GM18498 (cell line): ENCODE measurements at regions not wholly inside any gene's neighbourhood (a gene's known extent, or its start where the extent isn't known, plus 50 kb on each side); places are given as distances from the start of the nearest gene placed in this dataset.

Source experiments
- ATAC-seq: cut with Tn5 transposase; IDR thresholded peaks from one replicate; pipeline ENCODE4 v1.9.1; 2021; ENCODE audit warnings: mild to moderate bottlenecking, moderate library complexity; ENCODE audit not compliant: unreplicated experiment

- no peak for ATAC-seq
Observed at GRCh38 chr14:42480255-42480654, 873.6 kb downstream of the LRFN5 start.

DNA sequence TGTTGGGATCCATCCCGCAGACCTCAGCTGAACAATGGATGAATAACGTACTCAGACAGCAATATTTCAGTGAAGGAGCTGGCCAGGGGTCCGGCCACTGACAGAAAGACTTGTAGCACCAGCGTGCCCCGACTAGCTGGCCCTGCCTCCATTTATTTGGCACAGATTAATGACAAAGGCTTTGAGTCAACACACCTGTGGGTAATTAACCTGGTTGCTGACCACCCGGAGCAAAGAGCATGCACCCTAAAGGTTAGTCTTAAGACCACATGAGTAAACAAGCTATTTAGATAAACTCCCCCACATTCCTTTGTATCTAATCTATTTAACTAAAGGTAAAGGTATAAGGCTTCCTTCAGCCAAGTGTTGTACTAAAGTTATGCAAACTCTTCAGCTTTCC, 868.6 kb downstream of the LRFN5 start:
- no peak for ATAC-seq

DNA sequence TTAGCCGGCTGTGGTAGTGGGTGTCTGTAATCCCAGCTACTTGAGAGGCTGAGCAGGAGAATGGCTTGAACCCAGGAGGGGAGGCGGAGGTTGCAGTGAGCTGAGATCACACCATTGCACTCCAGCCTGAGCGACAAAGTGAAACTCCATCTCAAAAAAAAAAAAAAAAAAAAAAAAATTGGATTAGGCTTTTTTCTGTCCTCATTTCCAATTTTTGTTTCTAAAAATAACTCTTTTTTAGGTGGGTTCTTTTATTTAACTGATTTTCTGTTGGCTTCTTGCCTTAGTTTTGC, 863.7 kb downstream of the LRFN5 start:
- ATAC-seq: no peak

DNA sequence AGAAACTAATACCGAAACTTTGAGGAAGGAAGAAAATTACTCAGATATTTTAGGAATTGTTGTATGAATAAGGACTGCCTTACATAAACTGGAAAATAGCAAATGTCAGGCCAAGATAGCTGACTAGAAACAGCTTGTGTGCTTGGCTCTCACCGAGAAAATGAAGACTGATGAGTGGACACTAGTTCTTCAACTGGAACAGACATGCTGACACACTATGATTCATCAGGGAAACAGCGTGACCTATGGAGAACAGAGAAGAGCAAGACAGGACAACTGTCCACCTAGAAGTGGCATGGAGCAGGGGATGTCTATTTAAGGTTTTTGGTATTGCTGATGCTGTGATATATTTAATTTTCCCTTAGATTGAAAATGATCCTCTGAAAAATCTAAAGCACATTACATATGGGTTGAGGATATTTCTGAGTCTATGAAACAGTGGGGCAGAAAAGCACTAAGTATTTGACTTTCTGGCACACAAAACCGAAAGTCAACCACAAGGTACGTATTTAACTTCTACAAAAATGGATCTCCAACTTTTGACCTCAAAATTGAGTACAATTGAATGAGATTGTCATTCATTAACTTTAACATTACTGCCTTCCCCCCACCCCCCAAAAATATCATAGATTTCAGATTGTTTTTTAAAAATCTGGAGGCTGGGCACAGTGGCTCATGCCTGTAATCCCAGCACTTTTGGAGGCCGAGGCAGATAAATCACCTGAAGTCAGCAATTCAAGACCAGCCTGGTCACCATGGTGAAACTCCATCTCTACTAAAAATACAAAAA, 863.2 kb downstream of the LRFN5 start:
- no peak for ATAC-seq

- no peak for ATAC-seq
Observed at GRCh38 chr14:42460673-42461072, 854.0 kb downstream of the LRFN5 start.

DNA sequence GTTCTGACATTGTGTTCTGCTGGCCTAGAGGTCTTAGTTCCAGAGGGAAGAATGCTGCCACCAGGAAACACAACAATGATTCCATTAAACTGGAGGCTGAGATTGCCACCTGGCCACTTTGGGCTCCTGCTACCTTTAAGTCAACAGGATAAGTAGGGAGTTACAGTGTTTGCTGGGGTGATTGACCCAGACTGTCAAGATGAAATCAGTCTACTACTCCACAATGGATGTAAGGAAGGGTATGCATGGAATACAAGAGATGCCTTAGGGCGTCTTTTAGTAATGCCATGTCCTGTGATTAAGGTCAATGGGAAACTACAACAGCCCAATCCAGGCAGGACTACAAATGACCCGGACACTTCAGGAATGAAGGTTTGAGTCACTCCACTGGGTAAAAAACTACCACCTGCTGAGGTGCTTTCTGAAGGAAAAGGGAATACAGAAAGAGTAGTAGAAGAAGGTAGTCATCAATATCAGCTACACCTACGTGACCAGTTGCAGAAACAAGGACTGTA, 852.6 kb downstream of the LRFN5 start:
- ATAC-seq: no peak

DNA sequence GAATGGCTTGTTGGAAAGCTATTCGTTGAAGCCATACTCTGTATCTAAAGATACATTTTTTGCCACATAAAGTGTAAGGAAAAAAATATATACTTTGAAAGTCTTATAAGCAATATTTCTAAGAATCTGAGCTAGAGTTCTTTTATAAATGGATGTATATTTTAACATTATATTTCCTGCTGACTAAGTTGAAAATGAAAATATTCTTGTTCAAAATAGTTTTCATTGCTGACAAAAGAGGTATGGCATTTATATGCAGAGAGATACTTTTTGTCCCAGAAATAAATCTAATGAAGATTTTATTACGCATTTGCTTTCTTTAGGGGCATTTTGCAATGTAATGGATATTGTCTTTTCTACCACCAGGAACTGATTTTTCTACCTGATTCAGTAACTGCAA, 834.9 kb downstream of the LRFN5 start:
- no peak for ATAC-seq

DNA sequence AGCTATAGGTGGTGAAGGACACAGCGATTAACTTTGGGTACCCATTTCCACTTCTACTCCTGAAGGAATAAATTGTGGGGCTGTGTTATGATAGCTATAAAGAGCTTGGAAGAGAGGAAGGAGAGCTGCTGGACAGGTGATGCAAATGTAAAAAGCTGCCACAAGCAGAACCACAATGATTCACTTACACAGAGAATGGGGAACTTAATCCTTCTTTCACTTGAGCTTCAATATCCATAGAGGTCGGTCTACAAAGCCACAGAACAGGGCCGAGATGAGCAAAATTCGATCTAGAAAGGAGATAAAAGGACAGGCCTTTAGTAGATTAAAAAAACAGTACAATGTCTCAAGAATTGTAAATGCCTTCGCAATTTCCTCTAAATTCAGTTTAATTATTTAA, 831.1 kb downstream of the LRFN5 start:
- ATAC-seq: no peak

GRCh38 chr14:42429401-42429800, 822.7 kb downstream of the LRFN5 start:
- ATAC-seq: no peak

DNA sequence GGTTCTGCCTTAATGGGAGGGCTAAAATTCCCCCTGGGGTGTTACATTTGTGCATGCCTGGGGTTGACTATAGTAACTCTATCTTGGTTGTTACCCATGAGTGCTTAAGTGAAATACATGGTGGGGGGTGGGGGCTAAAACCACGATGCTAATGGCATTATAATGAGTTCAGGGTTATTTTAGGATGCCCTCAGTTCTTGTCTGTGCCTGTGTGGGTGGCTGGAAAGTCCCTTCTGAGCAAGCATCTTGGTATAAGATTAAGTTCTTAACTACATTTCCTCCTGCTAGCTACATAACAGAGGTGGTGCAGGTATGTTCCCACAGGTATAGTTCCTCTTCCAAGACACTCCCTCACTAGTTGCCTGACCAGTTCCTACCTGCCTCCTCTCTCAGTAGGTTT, 822.3 kb downstream of the LRFN5 start:
- ATAC-seq: peak; percentile 98

GRCh38 chr14:42424501-42424900, 817.8 kb downstream of the LRFN5 start:
- ATAC-seq: no peak

DNA sequence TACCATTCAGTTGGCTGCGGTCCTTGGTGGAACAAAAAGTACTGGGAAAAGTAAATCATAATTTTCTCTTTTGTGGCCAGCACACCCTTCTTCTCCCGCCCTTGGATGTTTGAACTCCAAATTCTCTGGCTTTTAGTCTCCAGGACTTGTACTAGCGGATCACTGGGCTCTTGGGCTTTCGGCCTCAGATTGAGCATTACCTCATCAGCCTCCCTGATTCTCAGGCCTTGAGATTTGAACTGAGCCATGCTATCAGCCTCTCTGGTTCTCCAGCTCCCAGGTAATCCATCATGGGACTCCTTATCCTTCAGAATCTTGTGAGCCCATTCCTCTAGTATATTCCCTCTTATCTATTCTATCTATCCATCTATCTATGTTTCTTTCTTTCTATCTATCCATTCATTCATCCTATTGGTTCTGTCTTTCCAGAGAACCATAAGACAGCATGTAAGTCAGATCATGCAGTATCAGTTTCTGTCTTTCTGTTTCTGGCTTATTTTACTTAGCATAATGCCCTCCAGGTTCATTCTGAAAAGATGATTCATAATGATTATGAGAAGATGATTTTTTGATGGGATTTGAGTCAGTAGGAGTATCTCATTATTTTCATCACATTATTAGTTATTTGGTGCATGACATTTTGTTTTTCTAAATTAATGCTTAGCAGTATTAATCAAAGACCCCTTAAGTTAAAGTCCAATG, 814.9 kb downstream of the LRFN5 start:
- peak; percentile 87 for ATAC-seq

DNA sequence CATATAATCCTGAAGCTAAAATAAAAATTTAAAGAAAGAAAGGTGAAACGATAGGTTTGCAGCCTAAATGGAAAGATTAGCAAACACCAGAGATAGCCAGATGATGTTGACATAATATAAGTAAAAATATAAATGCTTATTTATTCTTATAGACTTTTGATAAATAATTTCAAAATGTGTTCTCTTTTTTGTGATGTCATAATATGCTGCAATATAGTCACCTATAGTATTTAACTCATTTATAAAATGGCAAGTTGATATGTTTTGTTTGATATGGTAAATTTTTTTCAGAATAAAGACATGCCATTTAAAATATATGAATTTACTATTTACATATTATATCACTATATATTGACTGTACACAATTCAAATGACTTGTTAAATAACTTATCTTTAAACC, 813.4 kb downstream of the LRFN5 start:
- ATAC-seq: no peak

GRCh38 chr14:42407153-42407552, 800.5 kb downstream of the LRFN5 start:
- ATAC-seq: peak; percentile 77

GRCh38 chr14:42391146-42391834, 784.6 kb downstream of the LRFN5 start:
- peak; percentile 98 for ATAC-seq

GRCh38 chr14:42378880-42379279, 772.2 kb downstream of the LRFN5 start:
- ATAC-seq: no peak

GRCh38 chr14:42378274-42378673, 771.6 kb downstream of the LRFN5 start:
- no peak for ATAC-seq

DNA sequence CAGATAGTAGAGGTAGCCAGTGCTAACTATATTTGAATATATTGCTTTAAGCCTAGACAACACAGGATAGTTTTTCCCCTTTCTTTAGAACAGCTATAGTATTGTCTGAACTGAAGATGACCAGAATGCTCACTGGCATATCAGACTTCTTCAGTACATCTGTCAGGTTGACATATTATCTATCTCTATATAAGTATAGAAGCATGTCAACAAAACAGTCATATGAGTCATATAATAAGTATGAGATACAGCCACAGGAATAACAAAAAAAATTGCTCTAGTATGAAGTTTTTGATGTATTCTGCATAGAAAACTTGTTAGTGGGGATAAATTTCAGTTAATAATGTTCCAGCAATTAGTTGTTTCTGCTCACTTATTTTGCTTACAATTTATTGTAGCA, 767.7 kb downstream of the LRFN5 start:
- no peak for ATAC-seq

GRCh38 chr14:42370056-42370455, 763.4 kb downstream of the LRFN5 start:
- ATAC-seq: no peak

- no peak for ATAC-seq
Observed at GRCh38 chr14:42368234-42368633, 761.6 kb downstream of the LRFN5 start.

DNA sequence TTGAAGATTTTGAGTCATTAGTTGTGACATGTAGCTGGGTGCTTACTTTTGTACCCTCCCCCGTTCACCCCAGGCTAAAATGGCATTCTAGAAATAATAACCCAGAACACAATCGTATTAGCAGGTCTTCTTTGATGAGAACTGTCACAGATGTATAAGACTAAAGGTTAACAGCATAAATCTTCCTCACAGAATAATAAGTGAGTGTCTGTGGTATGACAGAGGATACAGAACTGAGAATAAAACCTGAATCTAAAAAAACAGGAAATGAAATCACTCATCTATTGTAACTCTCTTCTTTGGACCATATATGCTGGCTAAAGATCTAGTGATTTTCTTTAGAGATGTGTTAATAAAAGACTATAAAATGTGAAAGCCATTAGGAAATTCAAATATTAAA, 746.6 kb downstream of the LRFN5 start:
- ATAC-seq: peak; percentile 97

- ATAC-seq: no peak
Observed at GRCh38 chr14:42335918-42336317, 729.2 kb downstream of the LRFN5 start.
